ENCODE measurements at regions not wholly inside any gene's neighbourhood (a gene's known extent, or its start where the extent isn't known, plus 50 kb on each side); places are given as distances from the start of the nearest gene placed in this dataset.

DNA sequence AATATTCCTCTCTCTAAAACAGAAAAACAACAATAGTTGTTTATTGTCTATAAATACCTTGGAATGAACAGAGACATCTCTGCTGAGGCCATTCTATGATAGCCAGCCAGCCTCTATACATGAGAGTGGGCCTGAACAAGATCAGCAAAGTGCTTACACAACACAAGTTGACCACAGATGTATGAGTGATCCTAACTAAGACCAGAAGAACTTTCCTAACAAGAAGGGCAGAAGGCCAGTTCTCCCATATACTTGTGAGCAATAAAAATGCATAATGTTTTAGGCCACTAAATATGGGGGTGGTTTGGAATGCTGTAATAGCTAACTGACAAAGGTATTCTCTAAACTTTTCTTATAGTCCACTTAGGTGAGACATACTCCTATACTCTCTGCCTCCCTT lies 345.7 kb downstream of the SPATA31D1 start:
- no peak for DNase-seq
- Mint-ChIP-seq H3K27me3 (ENCODE audit: low read depth in 3 of 3) (no peaks in the 10 kb centered on the region), H3K27ac (no peak overlapping the region), H3K4me1 (peaks cover 2% of the 10 kb centered on the region), H3K36me3 (no peaks in the 10 kb centered on the region), H3K9me3 (peaks cover 0 to 10% (median 3%) of the 10 kb centered on the region in 7 donors), H3K4me3 (no peak overlapping the region)
- no peaks in the 10 kb centered on the region for H3K9me3 ChIP-seq (replicated peaks in 1 of 2; ENCODE audit: control insufficient read depth in 1 of 2, insufficient read depth in 1 of 2, low read length in 2 of 2)
- no peak overlapping the region for H2AFZ ChIP-seq (ENCODE audit: insufficient read depth, low read depth, low read length, poor library complexity, severe bottlenecking)
- TF ChIP-seq, protein P1, sequence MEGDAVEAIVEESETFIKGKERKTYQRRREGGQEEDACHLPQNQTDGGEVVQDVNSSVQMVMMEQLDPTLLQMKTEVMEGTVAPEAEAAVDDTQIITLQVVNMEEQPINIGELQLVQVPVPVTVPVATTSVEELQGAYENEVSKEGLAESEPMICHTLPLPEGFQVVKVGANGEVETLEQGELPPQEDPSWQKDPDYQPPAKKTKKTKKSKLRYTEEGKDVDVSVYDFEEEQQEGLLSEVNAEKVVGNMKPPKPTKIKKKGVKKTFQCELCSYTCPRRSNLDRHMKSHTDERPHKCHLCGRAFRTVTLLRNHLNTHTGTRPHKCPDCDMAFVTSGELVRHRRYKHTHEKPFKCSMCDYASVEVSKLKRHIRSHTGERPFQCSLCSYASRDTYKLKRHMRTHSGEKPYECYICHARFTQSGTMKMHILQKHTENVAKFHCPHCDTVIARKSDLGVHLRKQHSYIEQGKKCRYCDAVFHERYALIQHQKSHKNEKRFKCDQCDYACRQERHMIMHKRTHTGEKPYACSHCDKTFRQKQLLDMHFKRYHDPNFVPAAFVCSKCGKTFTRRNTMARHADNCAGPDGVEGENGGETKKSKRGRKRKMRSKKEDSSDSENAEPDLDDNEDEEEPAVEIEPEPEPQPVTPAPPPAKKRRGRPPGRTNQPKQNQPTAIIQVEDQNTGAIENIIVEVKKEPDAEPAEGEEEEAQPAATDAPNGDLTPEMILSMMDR (IDR thresholded peaks at IDR 0.05) = no peak
- H3K79me2 ChIP-seq (ENCODE audit: insufficient read depth, low read length) = no peaks in the 10 kb centered on the region
- no peaks in the 10 kb centered on the region for H3K27me3 ChIP-seq (ENCODE audit: control insufficient read depth in 2 of 2, insufficient read depth in 2 of 2, low read length in 2 of 2)
- H3K4me2 ChIP-seq (replicated peaks; ENCODE audit: extremely low read depth, low read length, poor library complexity, severe bottlenecking) = no peak overlapping the region
- H3K9ac ChIP-seq (ENCODE audit: insufficient read depth, low read length, poor library complexity, severe bottlenecking) = no peak overlapping the region
- no peaks in the 10 kb centered on the region for H3K36me3 ChIP-seq (replicated peaks in 1 of 2; ENCODE audit: control insufficient read depth in 1 of 2, insufficient read depth in 2 of 2, low read length in 2 of 2)
- no peak overlapping the region for H3K27ac ChIP-seq (ENCODE audit: low read depth in 1 of 2, low read length in 2 of 2)
- no peak overlapping the region for H3K4me3 ChIP-seq (replicated peaks in 1 of 3; ENCODE audit: low read depth in 2 of 3, low read length in 3 of 3)
- no peaks in the 10 kb centered on the region for H4K20me1 ChIP-seq (ENCODE audit: insufficient read depth, low read length)
- intact Hi-C loops (cut with micrococcal nuclease) = no loop called here
- H3K4me1 ChIP-seq (ENCODE audit: control insufficient read depth in 1 of 2, insufficient read depth in 2 of 2, low read length in 2 of 2) = no peaks in the 10 kb centered on the region

DNA sequence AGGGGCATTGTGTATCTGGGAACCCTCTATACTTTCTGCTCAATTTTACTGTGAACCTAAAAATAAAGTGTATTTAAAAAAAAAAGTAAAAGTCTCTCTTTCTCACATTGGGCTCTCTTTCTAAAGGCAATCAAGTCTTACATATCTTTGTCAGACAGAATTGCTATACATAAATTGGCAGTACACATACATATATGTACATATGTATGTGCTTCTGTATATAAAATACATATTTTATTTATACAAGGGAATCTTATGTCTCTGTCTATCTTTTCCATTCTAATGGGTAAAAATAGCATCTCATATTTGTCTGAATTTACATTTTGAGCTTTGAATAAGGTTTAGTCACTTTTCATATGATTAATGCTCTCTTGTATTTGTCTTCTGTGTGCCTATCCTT lies 348.8 kb downstream of the SPATA31D1 start:
- Mint-ChIP-seq H3K9me3 (peaks cover 0 to 10% (median 2%) of the 10 kb centered on the region in 7 donors), H3K4me1 (peaks cover 2% of the 10 kb centered on the region), H3K4me3 (no peak overlapping the region), H3K27me3 (ENCODE audit: low read depth in 3 of 3) (no peaks in the 10 kb centered on the region), H3K27ac (no peak overlapping the region), H3K36me3 (no peaks in the 10 kb centered on the region)
- Histone ChIP-seq H3K36me3 (replicated peaks in 1 of 2; ENCODE audit: control insufficient read depth in 1 of 2, insufficient read depth in 2 of 2, low read length in 2 of 2) (no peaks in the 10 kb centered on the region), H2AFZ (ENCODE audit: insufficient read depth, low read depth, low read length, poor library complexity, severe bottlenecking) (no peak overlapping the region), H3K79me2 (ENCODE audit: insufficient read depth, low read length) (no peaks in the 10 kb centered on the region), H3K27me3 (ENCODE audit: control insufficient read depth in 2 of 2, insufficient read depth in 2 of 2, low read length in 2 of 2) (no peaks in the 10 kb centered on the region), H3K9ac (ENCODE audit: insufficient read depth, low read length, poor library complexity, severe bottlenecking) (no peak overlapping the region), H3K4me3 (replicated peaks in 1 of 3; ENCODE audit: low read depth in 2 of 3, low read length in 3 of 3) (no peak overlapping the region), H3K4me2 (replicated peaks; ENCODE audit: extremely low read depth, low read length, poor library complexity, severe bottlenecking) (no peak overlapping the region), H3K27ac (ENCODE audit: low read depth in 1 of 2, low read length in 2 of 2) (no peak overlapping the region), H3K9me3 (replicated peaks in 1 of 2; ENCODE audit: control insufficient read depth in 1 of 2, insufficient read depth in 1 of 2, low read length in 2 of 2) (no peaks in the 10 kb centered on the region), H3K4me1 (ENCODE audit: control insufficient read depth in 1 of 2, insufficient read depth in 2 of 2, low read length in 2 of 2) (no peaks in the 10 kb centered on the region), H4K20me1 (ENCODE audit: insufficient read depth, low read length) (no peaks in the 10 kb centered on the region)
- no peak for DNase-seq
- TF ChIP-seq, protein P1 (IDR thresholded peaks at IDR 0.05) = no peak
- intact Hi-C loops (cut with micrococcal nuclease) = no loop called here

All from CD14-positive monocyte (primary cell).